ENCODE measurements at regions not wholly inside any gene's neighbourhood (a gene's known extent, or its start where the extent isn't known, plus 50 kb on each side); places are given as distances from the start of the nearest gene placed in this dataset.

DNA sequence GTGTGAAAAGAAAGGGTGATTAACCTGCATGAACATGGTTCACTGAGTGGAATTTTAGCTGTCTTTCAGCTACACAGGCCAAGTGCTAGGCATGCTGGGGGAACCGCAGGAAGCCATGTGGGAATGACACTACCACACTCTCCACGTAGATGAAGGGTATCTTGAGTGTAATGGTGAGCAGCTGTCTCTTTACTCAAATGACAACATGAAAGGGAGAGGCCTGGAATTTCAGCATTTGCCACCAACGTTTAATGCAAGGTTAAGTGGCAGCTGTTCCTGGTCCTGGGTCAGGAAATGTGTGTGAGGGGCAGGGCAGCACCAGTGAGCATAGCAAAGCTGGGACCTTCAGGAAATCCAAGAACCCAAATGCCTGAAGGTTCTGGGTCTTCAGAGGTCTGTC is 588.4 kb downstream of the SLC4A3 start:
- no CpG with 5 or more reads among the region's 3 CpGs for WGBS (ENCODE audit: extremely low coverage, insufficient read length, low lambda C conversion rate)
- H2BK5ac ChIP-seq (ENCODE audit: insufficient read length, low read length): no peak overlapping the region
- no peak overlapping the region for H3K23ac ChIP-seq (ENCODE audit: insufficient read length, low read depth, low read length)
- H4K20me1 ChIP-seq (ENCODE audit: control insufficient read depth, insufficient read depth, insufficient read length): no peaks in the 10 kb centered on the region
- H3K79me1 ChIP-seq (ENCODE audit: insufficient read depth, low read depth, low read length, poor library complexity, severe bottlenecking): no peaks in the 10 kb centered on the region
- H2BK20ac ChIP-seq (ENCODE audit: low read depth, low read length, poor library complexity, severe bottlenecking): no peak overlapping the region
- H2AK5ac ChIP-seq (ENCODE audit: insufficient read length, low read length): no peak overlapping the region
- no peaks in the 10 kb centered on the region for H3K27me3 ChIP-seq (ENCODE audit: insufficient read depth, low read length)
- no peaks in the 10 kb centered on the region; the same call in 1 of the 2 replicates for H3K27me3 Mint-ChIP-seq (ENCODE audit: low read depth)
- no peaks in the 10 kb centered on the region for H3K9me3 ChIP-seq (ENCODE audit: control insufficient read depth, low read depth, low read length)
- no peak overlapping the region for H2BK12ac ChIP-seq (ENCODE audit: insufficient read length, low read depth, low read length)
- H3K18ac ChIP-seq (ENCODE audit: insufficient read length, low read depth, low read length): no peak overlapping the region
- H3K14ac ChIP-seq (ENCODE audit: insufficient read depth, low read length): no peak overlapping the region
- peaks cover 14 to 19% of the 10 kb centered on the region in 2 experiments for H3K4me1 Mint-ChIP-seq
- H3K23me2 ChIP-seq (ENCODE audit: insufficient read length, low read depth, low read length, poor library complexity, severe bottlenecking): no peaks in the 10 kb centered on the region
- H4K8ac ChIP-seq (replicated peaks; ENCODE audit: insufficient read length, low read depth, low read length): no peak overlapping the region
- no peaks in the 10 kb centered on the region; a peak in 1 of 5 replicates for H3K9me3 Mint-ChIP-seq
- H3K27ac Mint-ChIP-seq: no peak overlapping the region
- H2BK15ac ChIP-seq (ENCODE audit: low read depth, low read length): no peak overlapping the region
- no peak overlapping the region for H4K5ac ChIP-seq (ENCODE audit: insufficient read length, low read depth, low read length)
- no peak overlapping the region for H3K4me3 Mint-ChIP-seq
- no peak overlapping the region for H3K27ac ChIP-seq (ENCODE audit: insufficient read length, low read depth, low read length)
- peaks cover 4% of the 10 kb centered on the region; the same call in 1 of the 2 replicates for H3K4me1 ChIP-seq (ENCODE audit: insufficient read depth, low read length)
- H3K56ac ChIP-seq (ENCODE audit: insufficient read length, low read depth, low read length): no peak overlapping the region
- H3K9ac ChIP-seq (ENCODE audit: extremely low read depth, insufficient read length, low read length): no peak overlapping the region
- H3K79me2 ChIP-seq (ENCODE audit: insufficient read depth, low read length): no peaks in the 10 kb centered on the region
- no peak overlapping the region for H3K4me2 ChIP-seq (ENCODE audit: insufficient read depth, insufficient read length, low read length)
- no peak overlapping the region for H2AFZ ChIP-seq (ENCODE audit: low read length)
- H3T11ph ChIP-seq (ENCODE audit: low read length): no peak overlapping the region
- DNase-seq: no peak
- H3K4ac ChIP-seq (ENCODE audit: low read depth, low read length): no peak overlapping the region
- H2BK120ac ChIP-seq (ENCODE audit: low read depth, low read length, poor library complexity, severe bottlenecking): no peak overlapping the region
- TF ChIP-seq, protein P1, sequence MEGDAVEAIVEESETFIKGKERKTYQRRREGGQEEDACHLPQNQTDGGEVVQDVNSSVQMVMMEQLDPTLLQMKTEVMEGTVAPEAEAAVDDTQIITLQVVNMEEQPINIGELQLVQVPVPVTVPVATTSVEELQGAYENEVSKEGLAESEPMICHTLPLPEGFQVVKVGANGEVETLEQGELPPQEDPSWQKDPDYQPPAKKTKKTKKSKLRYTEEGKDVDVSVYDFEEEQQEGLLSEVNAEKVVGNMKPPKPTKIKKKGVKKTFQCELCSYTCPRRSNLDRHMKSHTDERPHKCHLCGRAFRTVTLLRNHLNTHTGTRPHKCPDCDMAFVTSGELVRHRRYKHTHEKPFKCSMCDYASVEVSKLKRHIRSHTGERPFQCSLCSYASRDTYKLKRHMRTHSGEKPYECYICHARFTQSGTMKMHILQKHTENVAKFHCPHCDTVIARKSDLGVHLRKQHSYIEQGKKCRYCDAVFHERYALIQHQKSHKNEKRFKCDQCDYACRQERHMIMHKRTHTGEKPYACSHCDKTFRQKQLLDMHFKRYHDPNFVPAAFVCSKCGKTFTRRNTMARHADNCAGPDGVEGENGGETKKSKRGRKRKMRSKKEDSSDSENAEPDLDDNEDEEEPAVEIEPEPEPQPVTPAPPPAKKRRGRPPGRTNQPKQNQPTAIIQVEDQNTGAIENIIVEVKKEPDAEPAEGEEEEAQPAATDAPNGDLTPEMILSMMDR (conservative IDR thresholded peaks at IDR 0.05): no peak
- H3K36me3 Mint-ChIP-seq (ENCODE audit: insufficient read depth in 1 of 3, low read depth in 3 of 3): no peaks in the 10 kb centered on the region; a peak in 1 of 7 replicates
- H4K91ac ChIP-seq (ENCODE audit: insufficient read length, low read depth, low read length): no peak overlapping the region
